Hindlimb muscle (tissue), 1 donor: ENCODE measurements at regions not wholly inside any gene's neighbourhood (a gene's known extent, or its start where the extent isn't known, plus 50 kb on each side); places are given as distances from the start of the nearest gene placed in this dataset.
A peak's percentile ranks its signal among the peaks of the same experiment; 100 is the strongest.
"Not testable (repeated sequence)": the region's sequence is repeated elsewhere in the genome, so short reads cannot be mapped to it uniquely, and the experiment has no call there.

ENCODE experiments used
- DNase-seq: peaks from one replicate; pipeline ENCODE4 v3.0.0-alpha.2; 2013

GRCh38 chr14:27817746-27818430, 948.7 kb upstream of the FOXG1 start:
- DNase-seq: not testable (repeated sequence)

- peak; percentile 5 for DNase-seq
These were observed 940.4 kb upstream of the FOXG1 start for GRCh38 chr14:27826149-27826548.

- not testable (repeated sequence) for DNase-seq
These were observed 934.6 kb upstream of the FOXG1 start for GRCh38 chr14:27831978-27832377.

GRCh38 chr14:27833001-27833400, 933.6 kb upstream of the FOXG1 start:
- not testable (repeated sequence) for DNase-seq

- no peak for DNase-seq
These were observed 930.2 kb upstream of the FOXG1 start for GRCh38 chr14:27836386-27836785.

GRCh38 chr14:27845241-27845850, 921.2 kb upstream of the FOXG1 start:
- no peak for DNase-seq

- no peak for DNase-seq
These were observed 920.7 kb upstream of the FOXG1 start for GRCh38 chr14:27845902-27846301.

- not testable (repeated sequence) for DNase-seq
These were observed 919.1 kb upstream of the FOXG1 start for GRCh38 chr14:27847480-27847879.

- not testable (repeated sequence) for DNase-seq
These were observed 917.4 kb upstream of the FOXG1 start for GRCh38 chr14:27849193-27849592.

- DNase-seq: no peak
These were observed 903.9 kb upstream of the FOXG1 start for GRCh38 chr14:27862684-27863083.

GRCh38 chr14:27863166-27863565, 903.4 kb upstream of the FOXG1 start:
- DNase-seq: no peak

GRCh38 chr14:27881063-27881462, 885.5 kb upstream of the FOXG1 start:
- no peak for DNase-seq

GRCh38 chr14:27881646-27882045, 884.9 kb upstream of the FOXG1 start:
- DNase-seq: no peak

GRCh38 chr14:27886256-27886655, 880.3 kb upstream of the FOXG1 start:
- DNase-seq: no peak

- no peak for DNase-seq
These were observed 876.3 kb upstream of the FOXG1 start for GRCh38 chr14:27890259-27890658.

- DNase-seq: not testable (repeated sequence)
These were observed 858.1 kb upstream of the FOXG1 start for GRCh38 chr14:27908484-27908883.

GRCh38 chr14:27916326-27916725, 850.3 kb upstream of the FOXG1 start:
- DNase-seq: peak; percentile 19

- no peak for DNase-seq
These were observed 848.7 kb upstream of the FOXG1 start for GRCh38 chr14:27917896-27918295.

GRCh38 chr14:27927519-27927918, 839.1 kb upstream of the FOXG1 start:
- DNase-seq: no peak

- no peak for DNase-seq
These were observed 836.7 kb upstream of the FOXG1 start for GRCh38 chr14:27929797-27930347.

GRCh38 chr14:27938392-27938791, 828.2 kb upstream of the FOXG1 start:
- no peak for DNase-seq

GRCh38 chr14:27945512-27945911, 821.1 kb upstream of the FOXG1 start:
- no peak for DNase-seq

- DNase-seq: no peak
These were observed 807.8 kb upstream of the FOXG1 start for GRCh38 chr14:27958757-27959156.

- peak; percentile 1 for DNase-seq
These were observed 770.9 kb upstream of the FOXG1 start for GRCh38 chr14:27995691-27996090.
